NAMALWA (cell line): ENCODE measurements at regions not wholly inside any gene's neighbourhood (a gene's known extent, or its start where the extent isn't known, plus 50 kb on each side); places are given as distances from the start of the nearest gene placed in this dataset.
"Not testable (repeated sequence)": the region's sequence is repeated elsewhere in the genome, so short reads cannot be mapped to it uniquely, and the experiment has no call there.

Experiments
- DNase-seq: peaks from one replicate; pipeline ENCODE4 v3.0.0-alpha.2; 2015; ENCODE audit warnings: low spot score

- no peak for DNase-seq
Measured at GRCh38 chr5:6107675-6108539, 270.4 kb downstream of the MED10 start.

DNA sequence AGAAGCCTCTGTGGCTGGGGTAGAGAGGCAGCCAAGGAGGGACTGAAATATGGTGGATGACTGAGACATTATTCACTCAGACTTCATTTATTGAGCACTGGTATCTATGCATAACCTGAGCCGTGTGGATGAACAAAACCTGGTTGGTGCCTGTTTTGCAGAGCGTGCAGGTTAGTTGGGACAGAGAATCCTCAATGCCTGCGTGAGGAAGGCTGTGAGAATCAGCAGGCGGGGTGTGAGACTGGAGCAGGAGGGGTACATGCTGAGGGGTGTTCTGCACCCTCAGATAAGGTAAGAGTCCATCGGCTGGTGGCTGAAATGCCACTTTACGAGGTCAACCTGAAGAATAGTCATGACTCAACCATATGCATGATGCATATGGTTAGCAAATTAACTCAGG, 271.6 kb downstream of the MED10 start:
- no peak for DNase-seq

DNA sequence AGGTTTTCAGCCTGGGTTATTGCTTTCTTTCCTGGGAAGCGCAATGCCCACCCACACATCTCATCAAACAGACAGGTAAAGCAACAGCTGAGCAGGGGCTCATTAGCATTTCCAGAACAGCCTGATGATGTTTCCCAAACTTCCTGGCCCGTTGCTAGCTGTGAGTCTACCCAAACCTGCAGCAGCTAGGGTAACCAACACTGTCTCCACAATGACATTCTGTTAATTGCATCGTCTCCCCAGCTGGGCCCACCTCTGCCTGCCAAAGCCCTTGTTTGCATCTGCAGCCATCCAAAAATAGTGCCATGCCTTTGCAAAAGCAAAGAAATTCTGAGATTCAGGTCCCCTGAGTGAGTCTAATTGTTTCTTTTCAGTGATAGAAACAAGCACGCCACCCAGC, 273.0 kb downstream of the MED10 start:
- no peak for DNase-seq

GRCh38 chr5:6096101-6096500, 282.2 kb downstream of the MED10 start:
- DNase-seq: no peak

DNA sequence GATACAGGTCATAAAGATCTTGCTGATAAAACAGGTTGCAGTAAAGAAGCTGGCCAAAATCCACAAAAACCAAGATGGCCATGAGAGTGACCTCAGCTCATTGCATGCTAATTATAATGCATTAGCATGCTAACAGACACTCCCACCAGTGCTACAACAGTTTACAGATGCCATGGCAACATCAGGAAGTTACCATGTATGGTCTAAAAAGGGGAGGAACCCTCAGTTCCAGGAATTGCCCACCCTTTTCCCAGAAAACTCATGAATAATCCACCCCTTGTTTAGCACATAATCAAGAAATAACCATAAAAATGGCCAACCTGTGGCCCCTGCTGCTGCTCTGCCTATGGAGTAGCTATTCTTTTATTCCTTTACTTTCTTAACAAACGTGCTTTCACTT, 284.2 kb downstream of the MED10 start:
- not testable (repeated sequence) for DNase-seq

DNA sequence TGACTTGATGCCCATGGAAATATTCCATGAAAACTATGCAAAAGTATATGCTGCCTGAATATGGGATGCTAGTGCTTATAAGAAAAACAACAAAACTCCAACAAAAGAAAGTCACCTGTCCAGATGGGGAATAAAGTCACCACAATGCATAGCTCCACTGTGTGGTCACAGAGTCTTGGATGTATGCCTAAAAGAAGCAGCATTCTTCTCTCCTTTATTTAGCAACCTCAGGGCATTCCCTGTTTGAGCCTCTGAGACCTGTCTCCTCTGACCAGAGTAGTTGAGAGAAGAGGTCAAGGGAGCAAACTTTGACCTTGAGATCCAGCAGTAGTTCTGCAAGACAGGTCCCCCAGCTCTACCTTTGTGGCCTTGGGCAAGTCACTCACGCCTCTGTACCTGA, 287.5 kb downstream of the MED10 start:
- no peak for DNase-seq

DNA sequence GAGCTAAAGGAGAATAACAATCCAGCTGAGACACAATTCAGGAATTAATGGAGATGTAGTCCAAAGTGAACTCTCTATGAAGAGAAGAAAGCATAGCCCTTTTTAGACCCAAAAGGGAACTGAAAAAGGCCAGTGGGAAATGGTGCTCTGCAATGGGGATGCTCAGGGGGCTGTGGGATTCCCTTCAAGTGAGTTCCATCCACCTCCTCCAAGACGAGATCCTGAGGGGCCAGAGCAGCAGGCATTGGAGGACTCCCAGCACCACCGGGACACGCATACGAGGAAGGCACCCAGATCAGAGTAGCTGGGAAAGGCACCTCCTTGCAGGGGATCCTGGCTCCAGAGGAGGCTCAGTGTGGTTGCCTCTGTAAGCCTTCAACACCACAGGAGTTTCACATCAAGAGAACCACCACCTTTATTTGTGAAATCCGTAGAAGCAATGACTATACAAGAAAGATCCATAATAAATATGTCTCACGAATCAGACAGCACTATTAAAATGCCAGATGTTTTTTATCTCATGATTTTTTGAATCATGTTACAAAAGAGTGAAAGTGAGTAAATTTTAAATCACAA, 288.2 kb downstream of the MED10 start:
- no peak for DNase-seq

- DNase-seq: peak; percentile 60
Measured at GRCh38 chr5:6088706-6089105, 289.6 kb downstream of the MED10 start.

DNA sequence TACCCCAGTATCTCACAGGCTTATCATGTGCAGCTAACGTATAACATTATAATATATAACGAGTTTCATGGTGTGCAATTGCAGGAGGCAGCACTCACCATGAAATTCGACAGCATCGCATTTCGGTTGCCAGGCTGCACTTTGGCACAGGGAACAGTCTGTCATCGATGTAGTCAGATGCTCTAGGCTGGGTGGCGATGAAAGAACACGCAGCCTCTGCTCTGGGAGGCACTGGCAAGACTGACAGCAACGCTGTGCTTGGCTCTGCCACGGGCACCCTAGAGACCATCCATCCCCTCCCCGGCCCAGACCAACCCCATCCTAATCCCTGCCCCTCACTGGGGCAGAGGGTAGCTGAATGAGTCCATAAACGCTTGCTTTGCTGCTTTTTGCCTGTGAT, 290.8 kb downstream of the MED10 start:
- DNase-seq: no peak

- DNase-seq: no peak
Measured at GRCh38 chr5:6086871-6087270, 291.5 kb downstream of the MED10 start.

DNA sequence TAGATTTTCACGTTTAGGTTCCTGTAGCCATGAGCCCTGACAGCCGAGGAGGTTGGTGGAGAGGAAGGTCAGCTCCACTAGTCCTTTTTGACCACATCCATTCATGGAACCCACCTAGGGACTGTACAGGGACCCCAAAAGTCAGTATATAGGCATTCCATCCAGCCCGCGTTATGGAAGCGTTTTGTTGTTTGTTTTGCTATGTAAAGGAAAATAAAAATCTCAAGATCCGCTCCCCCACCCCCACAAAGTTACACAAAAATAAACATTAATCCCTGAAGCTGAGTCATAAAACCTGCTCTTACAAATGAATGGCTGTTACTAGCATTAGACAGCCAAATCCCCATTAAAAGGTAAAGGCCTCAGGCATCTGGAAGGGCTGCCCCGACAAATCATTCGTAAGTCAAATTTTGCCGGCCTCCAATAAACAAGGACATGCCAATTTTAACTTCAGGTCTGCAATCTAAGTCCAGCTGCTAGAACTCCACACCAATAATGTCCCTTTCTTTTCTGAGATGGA, 292.9 kb downstream of the MED10 start:
- DNase-seq: no peak

DNA sequence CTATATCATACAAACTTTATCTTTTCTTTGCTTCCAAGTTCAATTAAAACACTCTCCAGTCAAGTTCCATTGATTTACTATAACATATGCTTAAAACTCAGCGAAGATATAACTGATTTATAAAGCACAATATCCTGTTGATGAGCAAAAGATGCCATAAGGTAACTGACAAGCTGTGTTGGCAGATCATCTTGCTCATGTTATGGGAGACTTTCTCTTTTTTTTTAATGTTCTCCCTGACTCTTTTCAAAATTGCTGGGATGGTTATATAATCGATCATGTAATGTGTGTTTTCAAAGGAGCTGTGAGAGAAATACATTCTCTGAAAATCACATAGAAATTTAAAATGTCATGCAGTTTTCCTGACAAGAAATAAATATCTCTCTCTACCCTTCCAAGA, 293.5 kb downstream of the MED10 start:
- no peak for DNase-seq

GRCh38 chr5:6084376-6084775, 294.0 kb downstream of the MED10 start:
- no peak for DNase-seq

DNA sequence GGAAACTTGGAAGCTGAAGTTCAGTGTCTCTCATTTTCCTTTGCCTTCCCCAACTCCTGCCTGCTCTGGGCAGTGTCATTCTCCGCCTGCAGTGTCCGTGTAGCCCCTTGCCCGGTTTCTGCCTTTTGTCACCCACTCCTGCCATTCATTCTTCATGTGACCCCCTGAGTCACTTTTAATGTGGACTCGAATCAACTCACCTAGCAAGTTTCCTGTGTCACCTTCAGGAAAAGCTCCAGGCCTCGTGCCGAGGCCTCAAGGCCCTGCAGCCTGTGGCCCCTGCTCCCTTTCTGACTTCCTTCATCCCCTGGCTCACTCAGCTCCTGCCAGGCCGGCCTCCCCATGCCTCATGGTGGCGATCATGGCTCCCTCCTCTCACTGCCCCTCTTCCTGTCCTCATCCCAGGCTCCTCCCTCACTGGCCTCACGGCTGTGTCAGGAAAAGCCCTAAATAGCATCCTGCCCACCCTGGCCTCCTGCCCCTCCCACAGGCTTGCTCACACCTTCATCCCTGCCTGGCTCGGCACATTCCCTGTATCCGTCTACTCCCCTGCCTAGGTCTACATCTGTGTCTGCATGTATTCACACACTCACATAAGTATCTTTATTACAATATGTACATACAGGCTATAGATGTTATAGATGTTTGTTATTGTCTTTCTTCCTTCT, 294.9 kb downstream of the MED10 start:
- DNase-seq: no peak

- DNase-seq: no peak
Measured at GRCh38 chr5:6082685-6083084, 295.7 kb downstream of the MED10 start.

DNA sequence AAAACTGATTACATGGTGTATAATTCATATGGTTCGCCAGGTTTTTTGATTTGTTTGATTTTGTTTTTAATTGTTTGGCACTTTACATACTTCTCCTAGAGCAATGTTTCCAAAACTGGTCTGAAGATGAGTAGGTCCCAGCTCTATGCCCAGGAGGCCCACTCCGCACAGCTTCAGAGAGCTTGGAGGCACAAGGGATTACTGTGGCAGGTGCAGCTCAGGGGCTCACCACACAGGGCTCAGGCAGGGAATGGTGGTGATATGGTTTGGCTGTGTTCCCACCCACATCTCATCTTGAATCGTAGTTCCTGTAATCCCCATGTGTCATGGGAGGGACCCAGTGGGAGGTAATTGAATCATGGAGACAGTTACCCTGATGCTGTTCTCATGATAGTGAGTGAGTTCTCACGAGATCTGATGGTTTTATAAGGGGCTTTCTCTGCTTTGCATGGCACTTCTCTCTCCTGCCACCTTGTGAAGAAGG, 296.6 kb downstream of the MED10 start:
- no peak for DNase-seq

DNA sequence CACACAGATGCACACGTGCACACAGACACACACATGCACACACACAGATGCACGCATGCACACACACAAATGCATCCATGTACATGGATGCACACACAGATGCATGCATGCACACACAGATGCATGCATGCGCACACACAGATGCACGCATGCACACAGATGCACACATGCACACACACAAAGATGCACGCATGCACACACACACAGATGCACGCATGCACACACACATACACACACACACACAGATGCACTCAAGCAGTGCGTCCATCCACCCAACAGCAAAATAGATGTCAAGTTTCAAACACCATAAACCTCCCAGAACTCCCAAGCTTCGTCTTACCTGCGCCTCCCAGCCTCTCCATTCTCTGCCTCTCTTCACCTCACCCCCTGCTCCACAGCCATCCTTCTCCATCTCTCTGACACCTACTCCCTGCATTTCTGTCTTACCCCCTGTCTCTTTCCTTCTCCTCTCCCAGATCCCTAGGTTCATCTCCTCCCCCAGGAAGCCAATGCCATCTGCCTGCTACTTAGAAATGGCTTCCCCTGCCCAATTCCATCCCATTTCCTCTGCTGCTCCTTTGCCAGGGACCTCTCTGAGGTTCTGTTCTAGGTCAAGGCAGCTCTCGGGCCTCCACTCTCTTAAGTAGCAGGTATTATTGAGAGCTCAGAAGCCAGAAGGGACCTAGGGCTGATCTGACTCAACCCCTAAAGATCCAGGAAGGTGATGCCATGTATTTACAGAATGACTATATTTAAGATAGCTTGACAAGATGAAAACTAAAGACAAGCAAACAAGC, 297.2 kb downstream of the MED10 start:
- DNase-seq: no peak

DNA sequence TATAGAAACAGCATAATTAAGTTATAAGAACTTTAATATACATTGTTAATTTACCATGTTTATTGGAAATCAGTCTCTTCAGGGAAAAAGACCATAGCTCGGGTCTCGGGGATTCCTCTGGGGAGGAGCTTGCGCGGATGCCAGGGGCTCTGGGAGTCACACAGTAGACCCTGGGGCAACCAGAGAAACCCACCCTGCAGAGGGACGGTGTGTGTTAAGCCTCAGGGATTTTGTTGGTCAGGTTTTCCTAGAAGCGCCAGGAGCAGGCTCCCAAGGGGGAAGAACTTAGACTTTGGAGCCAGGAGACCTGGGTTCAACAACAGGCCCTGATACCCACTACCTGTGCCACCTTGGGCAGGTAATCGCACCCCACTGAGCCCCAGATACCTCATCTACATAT, 297.9 kb downstream of the MED10 start:
- no peak for DNase-seq

DNA sequence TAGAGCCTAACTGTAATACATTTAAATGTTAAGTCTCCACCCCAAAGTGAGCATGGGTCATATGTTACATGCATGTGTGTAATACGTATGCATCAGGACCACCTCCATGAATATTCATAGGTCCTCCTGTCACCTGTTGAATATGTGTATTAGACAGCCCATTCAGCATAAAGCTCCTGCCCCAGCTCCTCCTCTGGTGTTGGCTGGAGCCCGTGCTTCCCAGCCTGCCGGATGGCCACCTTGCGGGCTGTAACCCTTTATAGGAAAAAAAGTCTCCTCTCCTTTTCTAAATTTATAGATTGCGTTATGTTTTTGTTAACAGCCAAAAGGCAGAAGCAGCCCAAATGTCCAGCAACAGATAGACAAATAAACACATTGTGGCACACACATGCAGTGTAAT, 299.5 kb downstream of the MED10 start:
- no peak for DNase-seq

DNA sequence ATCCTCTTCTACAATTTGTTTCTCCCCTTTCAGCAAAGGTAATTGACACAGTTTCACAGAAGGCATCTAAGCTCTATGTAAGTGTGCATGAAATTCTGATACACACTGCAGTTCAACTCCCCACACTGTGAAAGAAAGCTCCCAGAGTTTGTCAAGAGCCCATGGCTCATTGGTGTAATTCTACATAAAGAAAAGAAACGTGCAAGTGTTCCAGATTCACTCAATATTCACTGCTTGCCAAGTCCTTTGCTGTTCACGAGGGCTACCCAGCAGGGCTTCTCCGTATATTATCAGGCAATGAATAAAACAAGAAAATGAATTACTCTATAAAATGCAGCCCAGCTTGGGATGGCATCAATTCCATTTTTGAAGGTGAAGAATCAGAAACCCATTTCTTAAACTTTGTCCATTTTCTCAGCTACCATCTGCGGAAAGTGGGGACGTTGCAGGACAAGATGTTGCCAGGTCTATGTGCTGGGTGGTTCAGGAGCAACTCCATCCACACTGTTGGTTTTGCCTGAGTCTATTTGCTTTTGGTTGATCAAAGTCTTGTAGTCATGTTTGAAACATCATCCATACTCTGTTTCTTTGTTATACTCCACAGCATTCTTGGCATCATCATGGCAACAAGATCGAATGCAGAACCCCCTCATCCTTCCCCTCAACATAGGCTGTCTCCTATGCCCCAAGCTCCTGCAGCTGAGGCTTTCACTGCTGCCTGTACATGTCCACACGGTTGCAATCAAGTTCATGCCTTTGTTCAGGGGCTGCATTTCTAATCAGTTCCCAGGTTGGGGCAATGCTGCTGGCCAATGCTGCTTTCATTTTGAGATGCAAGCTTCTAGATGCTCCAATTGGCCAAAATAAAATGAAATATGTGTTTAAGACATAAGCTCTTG, 301.8 kb downstream of the MED10 start:
- DNase-seq: no peak

- not testable (repeated sequence) for DNase-seq
Measured at GRCh38 chr5:6072488-6072887, 305.9 kb downstream of the MED10 start.
